Fibroblast of mammary gland (primary cell): ENCODE measurements at regions not wholly inside any gene's neighbourhood (a gene's known extent, or its start where the extent isn't known, plus 50 kb on each side); places are given as distances from the start of the nearest gene placed in this dataset.
A peak's percentile ranks its signal among the peaks of the same experiment; 100 is the strongest.

ENCODE experiments used
- DNase-seq: peaks from one replicate; pipeline ENCODE4 v3.0.0-alpha.2; 2010; ENCODE audit warnings: low read depth
- H3K4me3 ChIP-seq: 2 replicates; pipeline ENCODE4 v1.5.1; 2011; ENCODE audit warnings: low read depth, mild to moderate bottlenecking, low read length, moderate library complexity; ENCODE audit not compliant: control insufficient read depth
- CTCF ChIP-seq: conservative IDR thresholded peaks from 2 replicates; pipeline ENCODE4 v1.5.1; 2011; ENCODE audit warnings: low read depth, low read length, inconsistent platforms; ENCODE audit not compliant: control insufficient read depth, insufficient read depth

- DNase-seq: peak; percentile 38
- TF ChIP-seq CTCF: no peak
- H3K4me3 ChIP-seq: no peak overlapping the region
Measured at GRCh38 chr17:15119968-15120367, 145.2 kb downstream of the PMP22 start.

GRCh38 chr17:15117239-15117638, 147.9 kb downstream of the PMP22 start:
- no peak for DNase-seq
- H3K4me3 ChIP-seq: no peak overlapping the region
- TF ChIP-seq CTCF: no peak

- TF ChIP-seq CTCF: no peak
- no peak overlapping the region for H3K4me3 ChIP-seq
- peak; percentile 34 for DNase-seq
Measured at GRCh38 chr17:15112846-15113617, 152.1 kb downstream of the PMP22 start.

GRCh38 chr17:15109608-15110007, 155.5 kb downstream of the PMP22 start:
- no peak overlapping the region for H3K4me3 ChIP-seq
- TF ChIP-seq CTCF: no peak
- no peak for DNase-seq

GRCh38 chr17:15108992-15109391, 156.1 kb downstream of the PMP22 start:
- no peak for DNase-seq
- TF ChIP-seq CTCF: no peak
- H3K4me3 ChIP-seq: no peak overlapping the region

- no peak overlapping the region for H3K4me3 ChIP-seq
- peak; percentile 28 for DNase-seq
- TF ChIP-seq CTCF: no peak
Measured at GRCh38 chr17:15106540-15106939, 158.6 kb downstream of the PMP22 start.
